GM21526 (cell line): ENCODE measurements at regions not wholly inside any gene's neighbourhood (a gene's known extent, or its start where the extent isn't known, plus 50 kb on each side); places are given as distances from the start of the nearest gene placed in this dataset.

Source experiments
- ATAC-seq: cut with Tn5 transposase; IDR thresholded peaks from one replicate; pipeline ENCODE4 v1.9.1; 2021; ENCODE audit warnings: moderate library complexity; ENCODE audit not compliant: unreplicated experiment, low FRiP score

DNA sequence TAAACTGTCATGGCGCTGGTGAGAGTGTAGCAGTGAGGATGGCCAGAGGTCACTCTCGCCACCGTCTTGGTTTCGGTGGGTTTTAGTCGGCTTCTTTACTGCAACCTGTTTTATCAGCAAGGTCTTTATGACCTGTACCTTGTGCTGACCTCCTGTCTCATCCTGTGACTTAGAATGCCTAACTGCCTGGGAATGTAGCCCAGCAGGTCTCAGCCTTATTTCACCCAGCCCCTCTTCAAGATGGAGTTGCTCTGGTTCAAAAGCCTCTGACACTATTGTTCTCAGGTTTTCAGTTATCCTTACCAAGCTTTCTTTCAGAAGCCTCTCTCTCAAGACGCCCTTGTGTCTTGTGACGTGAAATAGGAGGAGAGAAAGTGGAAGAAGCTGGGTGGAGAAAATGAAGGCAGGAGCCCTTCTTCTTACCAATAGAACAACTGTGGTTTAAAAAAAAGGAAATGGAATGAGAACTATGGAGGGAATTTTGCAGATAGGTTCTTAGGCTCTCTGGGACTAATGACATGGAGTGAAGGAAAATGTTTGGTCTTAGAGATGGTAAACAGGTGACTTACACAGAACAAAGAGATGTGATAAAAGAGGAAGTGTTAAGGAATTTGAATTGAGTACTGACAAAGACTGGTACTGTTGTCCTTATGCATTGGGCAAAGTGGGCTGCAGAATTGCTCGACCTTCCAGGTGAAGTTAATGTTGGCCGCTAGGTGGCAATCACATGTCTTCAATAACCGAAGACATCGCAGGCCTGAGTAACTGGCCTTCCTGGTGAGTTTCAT, 133.3 kb upstream of the RAI14 start:
- peak; percentile 94 for ATAC-seq

DNA sequence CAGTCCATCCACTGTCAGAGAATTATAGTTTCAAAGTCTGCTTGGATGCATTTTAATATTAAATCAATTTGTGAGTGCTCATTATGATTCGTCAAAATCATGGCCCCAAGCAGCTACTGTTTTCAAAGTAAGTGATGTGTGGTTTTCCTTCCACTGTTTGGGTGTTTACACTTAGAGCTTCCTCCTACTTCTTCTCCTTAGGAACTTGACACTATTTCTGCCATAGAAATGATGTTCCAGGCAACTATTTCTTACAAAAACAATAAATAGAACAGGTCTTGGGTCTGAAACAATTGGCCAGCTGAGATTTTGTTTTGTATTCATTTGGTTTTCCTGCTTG, 132.8 kb upstream of the RAI14 start:
- ATAC-seq: peak; percentile 10

DNA sequence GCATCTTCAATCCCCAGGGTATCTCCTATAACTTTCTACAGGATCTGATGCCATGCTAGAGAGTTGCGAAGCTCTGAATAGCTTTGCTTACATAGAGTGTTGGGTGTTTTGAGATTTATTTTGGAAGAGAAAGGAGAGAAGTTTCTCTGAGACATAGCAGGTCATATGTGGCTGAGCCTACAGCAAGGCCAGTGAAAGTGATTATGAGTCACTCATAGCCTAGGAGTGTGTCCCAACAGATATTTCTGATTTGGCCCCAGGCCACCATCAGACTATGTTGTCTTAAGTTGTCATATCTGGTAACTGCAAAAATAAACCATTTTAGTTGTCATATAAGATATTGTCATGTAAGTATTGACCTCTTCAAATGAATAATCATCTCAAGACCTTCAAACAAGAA, 132.0 kb upstream of the RAI14 start:
- ATAC-seq: no peak

DNA sequence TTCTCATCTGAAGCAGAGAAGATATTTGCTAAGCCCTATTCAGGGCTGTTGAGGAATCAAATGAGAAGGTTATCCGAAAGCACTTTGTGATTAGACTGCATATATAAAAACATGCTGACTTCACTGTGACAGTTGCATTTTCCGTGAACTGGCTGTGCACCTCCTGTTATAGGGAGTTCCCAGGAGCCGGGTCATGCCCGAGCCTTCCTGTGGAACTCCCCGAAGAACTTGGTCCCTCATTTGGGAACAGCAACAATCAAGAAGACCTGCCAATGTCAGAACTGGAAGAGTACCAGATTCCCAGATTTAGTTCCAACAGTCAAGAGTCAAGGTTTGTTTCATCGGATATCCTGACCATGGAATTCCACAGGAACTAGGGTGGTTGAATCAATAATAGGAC, 130.4 kb upstream of the RAI14 start:
- ATAC-seq: no peak

DNA sequence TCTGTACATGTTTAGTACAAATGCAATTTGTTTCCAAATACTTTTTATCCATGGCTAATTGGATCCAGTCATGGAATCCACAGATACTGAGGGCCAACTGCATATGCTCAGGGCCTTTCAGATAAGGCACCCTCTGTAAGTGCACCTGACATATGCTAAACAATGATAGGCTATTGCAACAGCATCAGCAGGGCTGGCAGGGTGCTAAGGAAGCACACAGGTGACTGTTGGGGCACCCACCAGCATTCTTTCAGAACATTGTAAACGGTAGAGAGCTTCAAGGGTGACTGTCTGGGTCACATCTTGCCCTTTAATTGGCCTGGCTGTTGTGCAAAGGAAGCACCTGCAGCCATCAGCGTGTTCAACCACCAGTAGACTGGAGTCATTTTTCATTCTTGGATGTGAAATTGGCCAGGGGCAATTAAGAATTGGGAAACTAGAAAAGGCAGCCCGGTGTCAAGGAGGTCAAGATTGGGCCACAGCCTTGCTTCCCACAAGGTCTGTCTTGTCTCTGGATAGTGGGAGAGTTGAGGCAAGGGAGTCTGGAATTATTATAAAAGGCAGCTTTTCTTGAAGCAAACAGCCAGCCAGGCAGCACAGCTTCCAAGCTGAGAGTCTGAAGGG, 129.3 kb upstream of the RAI14 start:
- ATAC-seq: no peak

DNA sequence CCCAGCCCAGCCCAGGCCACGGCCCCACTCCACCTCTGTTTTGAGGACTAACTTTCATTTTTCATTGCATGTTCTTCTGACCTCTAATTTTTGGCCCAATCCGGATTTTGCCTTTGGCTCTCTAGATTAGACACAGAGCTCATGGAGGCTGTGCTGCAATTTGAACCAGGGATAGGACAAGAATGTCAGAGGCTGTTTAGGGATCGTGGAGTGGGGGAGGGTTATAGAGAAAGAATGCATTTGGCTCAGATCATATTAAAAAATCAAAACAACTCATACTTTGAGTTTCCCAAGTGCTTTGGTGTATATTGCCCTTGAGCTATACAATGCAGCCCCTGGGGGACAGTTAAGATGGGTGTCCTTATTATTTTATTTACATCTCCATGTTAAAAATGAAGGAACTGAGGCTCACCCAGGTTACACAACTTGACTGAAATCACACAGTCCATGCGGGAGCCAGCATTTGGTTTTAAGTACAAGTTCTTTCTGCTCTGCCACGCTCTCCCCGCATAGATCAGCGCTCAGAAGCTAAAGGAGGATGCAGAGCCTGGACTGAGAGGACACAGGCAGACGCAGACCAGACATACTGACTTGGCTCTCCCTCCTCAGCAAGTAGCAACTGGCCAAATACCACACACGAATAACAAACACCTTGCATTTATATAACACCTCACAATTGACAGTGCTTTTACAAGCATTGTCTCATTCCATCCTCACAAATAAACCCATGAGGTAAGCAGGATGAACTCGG, 126.4 kb upstream of the RAI14 start:
- ATAC-seq: no peak

DNA sequence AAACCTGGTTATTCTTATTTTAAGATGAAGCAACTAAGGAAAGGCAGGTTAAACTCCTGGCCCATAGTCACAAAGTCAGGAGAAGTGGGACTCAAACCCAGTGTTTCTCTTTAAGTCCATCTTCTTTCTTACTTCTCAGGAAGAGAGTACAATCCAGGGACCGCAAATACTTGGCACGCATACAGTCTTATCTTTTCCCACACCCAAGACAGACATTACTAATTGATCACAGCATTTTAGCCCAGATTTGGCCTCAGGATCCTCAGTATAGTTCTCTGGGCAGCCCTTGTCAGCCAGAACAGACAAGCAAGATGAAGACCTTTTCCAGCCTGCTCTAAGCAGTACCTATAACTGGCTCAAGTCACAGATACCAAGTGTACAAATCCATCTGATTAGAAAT, 125.5 kb upstream of the RAI14 start:
- no peak for ATAC-seq

DNA sequence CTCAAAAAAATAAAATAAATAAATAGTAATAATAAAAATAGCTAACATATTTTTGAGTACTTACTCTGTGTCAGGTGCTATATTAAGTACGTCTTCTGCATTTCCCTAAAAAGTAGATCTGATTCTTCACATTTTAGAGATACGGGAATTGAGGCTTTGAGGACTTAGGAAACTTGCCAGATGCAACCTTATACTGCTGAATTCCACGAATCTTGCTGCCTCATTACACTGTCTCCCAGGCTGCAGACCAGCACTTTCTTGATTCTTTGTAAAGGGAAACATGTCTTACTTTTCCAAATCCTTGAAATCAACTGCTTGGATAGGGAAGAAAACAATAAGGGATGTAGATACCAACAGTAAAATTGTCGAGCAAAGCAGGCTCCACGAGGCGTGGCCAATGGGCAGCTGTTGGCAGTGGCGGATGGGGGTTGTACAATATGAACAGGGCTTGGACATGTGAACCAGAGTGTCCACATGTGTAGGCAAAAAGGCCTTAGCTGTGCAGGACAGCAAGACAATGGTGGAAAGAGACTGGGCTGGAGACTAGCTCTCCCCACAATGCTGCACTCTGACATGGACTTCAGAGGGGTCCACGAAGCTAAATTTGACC, 124.3 kb upstream of the RAI14 start:
- ATAC-seq: no peak

DNA sequence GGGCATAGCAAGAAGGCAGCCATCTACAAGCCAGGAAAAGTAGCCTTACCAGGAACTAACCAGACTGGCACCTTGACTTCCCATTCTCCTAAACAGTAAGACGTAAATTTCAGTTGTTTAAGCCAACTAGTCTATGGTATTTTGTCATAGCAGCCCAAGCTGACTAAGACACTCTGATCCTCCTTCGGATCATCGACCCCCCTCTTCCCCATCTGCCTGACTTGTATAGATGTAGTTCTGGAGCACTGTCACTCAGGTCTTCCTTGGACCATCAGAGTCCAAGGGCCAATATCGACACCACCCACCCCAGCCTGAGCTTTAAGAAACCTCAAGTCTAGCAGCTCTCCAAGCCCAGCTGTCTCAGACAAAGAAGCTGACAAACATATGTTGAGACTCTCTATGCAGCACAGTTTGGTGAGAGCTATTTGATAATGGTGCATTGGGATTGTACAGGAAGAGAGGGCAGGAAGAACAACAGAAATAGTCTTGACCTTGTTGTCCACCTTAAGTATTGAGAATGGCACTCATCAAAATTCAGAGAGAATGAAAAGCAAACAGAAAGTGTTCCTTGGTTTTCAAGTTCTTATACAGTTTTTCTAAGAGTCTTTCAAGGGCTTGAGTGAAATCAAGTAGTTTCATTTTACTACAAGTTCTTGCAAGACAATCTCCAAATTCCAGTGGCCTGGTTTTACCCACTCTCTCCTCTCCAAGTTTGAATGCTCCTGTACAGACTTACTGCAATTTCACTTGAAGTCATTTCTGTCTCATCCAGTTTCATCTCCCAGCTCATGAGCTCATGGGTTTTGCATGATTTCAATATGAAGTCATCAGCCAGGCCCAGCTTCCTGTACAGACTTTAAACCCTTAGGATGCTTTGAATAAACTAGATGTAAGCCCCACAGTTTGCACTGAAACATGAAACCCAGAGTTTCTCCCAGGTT, 122.3 kb upstream of the RAI14 start:
- ATAC-seq: peak; percentile 89

DNA sequence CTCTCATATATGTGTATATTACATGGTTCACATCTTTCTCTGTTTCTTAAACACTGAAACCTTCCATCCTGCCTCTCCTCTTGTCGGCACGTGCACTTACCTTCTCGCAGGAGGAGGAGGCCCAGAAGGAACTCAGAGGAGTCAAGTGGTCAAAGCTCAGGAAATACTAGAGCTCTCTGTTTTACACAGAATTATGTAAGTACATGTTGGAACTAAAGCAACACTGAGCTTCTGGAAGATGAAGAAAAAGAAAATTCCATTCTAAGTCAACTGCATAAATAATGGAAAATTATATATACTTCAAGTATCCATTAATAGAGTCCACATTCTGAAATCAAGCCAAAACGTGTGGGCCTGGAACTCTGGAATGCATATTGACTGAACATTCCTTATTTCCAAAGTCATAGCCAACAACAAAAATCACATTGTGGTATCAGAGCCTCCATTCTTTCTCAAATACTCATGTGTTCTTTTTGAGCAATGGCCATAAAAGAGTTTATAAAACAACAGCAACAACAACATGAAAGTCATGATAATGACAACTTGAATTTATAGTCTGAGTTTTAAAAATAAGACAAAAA, 121.5 kb upstream of the RAI14 start:
- ATAC-seq: no peak

DNA sequence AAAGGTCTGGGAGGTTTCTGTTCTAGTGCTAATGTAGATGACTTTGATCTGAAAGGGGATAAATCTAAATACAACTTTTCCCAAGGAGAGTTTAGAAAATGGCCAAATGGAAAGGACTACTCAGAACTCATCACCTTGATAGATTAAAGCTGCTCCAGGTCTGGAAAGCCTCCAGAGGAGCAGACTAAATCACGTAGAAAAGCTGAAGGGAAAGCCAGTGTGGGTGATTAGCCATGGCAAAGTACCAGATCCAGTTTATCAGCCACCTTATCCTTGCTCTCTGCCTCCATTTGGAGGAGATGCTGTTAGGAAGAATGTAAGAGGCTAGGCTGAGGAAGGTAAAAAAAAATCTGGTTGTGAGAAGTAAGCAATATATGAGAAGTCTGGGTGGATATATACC, 120.7 kb upstream of the RAI14 start:
- no peak for ATAC-seq

DNA sequence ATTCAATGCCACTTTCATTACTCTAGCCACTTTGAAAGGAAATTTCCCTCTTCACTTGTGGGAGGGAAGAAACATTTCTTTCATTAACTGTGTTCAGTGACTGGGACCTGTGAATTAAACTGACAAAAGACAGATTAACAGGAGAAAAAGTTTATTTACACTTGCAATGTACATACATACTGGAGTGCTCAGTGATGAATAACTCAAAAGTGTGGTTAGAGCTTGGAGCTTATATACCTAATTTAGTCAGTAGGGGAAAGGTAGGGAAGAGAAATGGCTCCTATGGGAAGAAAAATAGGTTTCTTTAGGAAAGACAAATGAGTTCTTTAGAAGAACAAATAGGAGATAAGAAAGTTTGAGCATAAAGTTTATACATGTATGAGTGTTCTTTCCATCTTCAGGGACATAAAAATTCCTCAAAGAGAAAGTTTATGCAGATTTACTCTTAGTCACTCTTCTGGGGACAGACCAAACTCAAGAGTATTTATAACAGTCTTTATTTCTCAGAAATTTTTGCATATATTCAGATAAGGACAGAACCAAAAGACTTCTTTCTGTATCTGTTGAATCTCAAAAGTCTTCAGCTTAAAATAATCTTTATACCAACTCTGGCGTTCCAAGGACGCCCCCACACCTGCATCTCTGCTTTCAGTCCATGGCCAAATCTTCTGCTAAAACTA, 120.0 kb upstream of the RAI14 start:
- no peak for ATAC-seq

DNA sequence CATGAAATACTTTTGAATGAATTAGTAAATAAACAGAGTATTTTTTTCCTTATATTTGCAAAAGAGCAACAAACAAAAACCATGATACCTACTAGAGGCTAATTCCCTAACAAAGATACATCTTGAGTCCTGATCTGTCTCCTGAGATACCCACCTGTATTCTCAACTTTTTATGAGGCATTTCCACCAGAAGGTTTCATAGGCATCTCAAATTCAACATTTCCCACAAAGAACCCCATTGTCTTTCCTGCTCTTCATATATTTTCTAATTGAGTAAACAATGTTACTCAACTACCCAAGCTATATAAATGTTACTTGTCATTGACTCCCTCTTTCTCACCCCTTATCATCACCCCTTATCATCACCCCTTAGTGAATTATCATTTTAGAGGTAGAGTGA, 119.4 kb upstream of the RAI14 start:
- no peak for ATAC-seq

DNA sequence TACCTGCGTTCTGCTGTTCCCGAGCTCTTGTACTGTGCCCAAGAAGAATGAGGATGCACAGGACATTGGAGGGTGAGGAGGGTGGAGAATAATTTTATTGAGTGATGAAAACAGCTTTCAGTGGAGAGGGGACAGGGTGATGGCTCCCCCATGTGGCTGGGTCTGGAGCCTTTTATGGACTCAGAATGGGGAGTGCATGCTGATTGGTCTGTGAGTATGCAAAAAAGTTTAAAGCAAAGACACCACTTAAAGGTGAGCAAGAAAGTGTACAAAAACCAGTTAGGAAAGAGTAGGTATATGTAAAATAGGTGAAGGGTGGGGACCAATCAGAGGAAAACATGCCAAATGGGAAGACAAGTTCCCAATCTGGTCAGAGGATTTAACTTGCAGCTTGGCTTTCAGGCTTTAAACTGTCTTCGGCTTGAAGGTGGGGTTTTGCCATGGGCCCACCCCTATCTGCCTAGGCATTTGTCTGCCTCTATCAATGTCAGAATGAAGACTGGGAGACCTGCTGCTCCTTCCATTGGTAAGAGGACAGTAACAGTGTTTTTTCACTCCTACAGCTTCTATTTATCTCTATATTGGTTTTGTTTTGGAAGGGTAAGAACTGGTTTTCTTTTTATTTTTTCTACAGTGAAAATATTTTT, 118.0 kb upstream of the RAI14 start:
- ATAC-seq: no peak

DNA sequence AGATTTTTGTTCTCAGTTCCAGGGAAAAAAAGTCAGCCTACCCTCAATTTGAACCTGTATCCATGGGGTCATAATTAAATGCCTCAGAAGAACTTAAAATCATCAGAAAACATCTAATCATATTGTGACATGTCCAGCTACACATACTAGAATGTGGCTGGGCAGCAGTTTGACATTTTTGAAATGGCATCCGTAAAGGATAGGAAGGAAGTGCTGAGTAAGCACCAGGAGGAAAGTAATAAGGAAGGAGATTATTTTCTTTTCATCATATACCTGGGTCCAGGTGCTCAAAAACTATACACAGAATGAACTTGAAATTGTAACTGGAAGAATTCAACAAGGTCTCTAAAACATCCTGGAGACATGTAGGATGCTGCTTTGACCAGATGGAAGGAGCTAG, 116.9 kb upstream of the RAI14 start:
- ATAC-seq: no peak

DNA sequence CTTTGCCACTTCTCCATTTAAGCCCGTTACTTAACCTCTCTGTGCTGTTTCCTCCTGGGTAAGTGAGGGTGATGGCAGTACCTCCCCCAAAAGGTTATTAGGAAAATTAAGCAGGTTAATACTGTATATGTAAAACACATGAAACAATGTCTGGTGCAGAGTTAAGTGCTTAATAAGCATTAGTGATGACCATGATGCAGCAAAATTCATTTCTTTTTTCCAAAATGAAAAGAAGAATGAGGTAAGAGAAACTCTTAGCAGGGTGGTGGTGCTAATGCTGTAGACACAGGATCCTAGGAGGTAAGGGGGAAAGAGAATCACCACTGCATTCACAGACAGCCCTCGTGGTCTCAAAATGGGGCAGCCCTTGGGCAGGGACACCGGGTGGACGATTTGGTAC, 115.1 kb upstream of the RAI14 start:
- ATAC-seq: no peak

DNA sequence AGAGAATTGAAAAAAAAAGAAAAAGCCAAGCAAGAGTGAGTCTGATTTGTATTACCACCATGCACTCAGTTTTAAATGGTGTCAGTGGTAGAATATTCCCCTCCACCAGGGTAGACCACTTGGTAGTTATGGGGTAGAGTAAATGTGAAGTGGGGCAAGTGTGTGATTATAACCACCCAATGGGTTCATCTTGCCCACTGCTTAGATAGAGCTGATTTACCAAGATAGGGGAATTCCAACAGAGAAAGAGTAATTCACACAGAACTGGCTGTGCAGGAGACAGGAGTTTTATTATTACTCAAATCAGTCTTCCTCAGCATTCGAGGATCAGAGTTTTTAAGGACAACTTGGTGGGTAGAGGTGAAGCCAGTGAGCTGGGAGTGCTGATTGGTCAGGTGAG, 113.3 kb upstream of the RAI14 start:
- ATAC-seq: no peak

DNA sequence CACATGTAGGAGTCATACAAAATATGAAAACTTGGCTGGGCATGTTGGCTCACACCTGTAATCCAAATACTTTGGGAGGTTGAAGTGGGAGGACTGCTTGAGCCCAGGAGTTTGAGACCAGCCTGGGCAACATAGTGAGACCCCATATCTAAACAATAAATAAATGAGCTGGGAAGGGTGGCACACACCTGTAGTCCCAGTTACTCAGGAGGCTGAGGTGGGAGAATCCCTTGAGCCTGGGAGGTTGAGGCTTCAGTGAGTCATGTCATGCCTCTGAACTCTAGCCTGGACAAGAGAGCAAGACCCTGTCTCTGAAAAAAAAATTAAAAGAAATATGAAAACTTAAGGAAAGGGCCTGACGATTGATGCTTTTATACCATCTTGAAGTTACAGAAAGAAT, 112.4 kb upstream of the RAI14 start:
- no peak for ATAC-seq

DNA sequence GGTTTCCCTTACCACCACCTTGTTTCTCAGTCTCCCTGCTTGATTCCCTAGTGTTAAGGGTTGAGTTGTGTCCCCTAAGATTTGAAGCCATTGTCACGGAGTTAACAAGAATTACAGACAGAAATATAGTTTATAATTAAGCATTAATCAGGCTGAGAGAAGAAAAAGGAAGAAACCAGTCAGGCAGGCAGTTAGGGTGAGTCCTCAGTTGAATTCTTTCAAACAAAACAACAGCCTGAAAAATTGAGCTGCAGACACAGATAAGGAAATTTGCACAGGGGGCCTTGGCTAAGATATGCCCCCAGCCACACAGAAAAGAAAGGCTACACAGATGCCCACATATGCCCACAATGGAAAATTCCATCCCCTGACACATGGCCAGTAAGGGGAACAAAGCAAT, 111.7 kb upstream of the RAI14 start:
- no peak for ATAC-seq
